ENCODE measurements at regions not wholly inside any gene's neighbourhood (a gene's known extent, or its start where the extent isn't known, plus 50 kb on each side); places are given as distances from the start of the nearest gene placed in this dataset.

DNA sequence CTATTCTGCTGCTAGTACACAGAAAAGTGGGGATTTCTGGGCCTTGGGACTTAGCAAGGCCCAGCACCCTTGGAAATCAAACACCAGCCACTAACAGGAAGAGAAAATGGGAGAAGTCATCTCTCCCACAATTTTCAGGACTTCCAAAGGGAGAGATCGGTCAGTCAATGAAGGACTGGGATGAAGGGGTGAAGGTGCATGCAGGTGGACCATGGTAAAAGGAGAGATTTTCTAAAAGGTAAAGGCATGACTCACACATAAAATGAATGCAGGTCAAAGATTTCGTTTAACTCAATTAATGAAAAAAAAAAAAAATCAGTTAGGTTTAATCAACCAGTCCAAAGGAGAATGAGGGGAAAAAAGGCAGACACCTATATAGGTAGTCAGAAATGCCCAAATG is 176.4 kb upstream of the PROK2 start:
- TF ChIP-seq, protein P1, sequence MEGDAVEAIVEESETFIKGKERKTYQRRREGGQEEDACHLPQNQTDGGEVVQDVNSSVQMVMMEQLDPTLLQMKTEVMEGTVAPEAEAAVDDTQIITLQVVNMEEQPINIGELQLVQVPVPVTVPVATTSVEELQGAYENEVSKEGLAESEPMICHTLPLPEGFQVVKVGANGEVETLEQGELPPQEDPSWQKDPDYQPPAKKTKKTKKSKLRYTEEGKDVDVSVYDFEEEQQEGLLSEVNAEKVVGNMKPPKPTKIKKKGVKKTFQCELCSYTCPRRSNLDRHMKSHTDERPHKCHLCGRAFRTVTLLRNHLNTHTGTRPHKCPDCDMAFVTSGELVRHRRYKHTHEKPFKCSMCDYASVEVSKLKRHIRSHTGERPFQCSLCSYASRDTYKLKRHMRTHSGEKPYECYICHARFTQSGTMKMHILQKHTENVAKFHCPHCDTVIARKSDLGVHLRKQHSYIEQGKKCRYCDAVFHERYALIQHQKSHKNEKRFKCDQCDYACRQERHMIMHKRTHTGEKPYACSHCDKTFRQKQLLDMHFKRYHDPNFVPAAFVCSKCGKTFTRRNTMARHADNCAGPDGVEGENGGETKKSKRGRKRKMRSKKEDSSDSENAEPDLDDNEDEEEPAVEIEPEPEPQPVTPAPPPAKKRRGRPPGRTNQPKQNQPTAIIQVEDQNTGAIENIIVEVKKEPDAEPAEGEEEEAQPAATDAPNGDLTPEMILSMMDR (IDR thresholded peaks at IDR 0.05), result no peak
- TF ChIP-seq POLR2A (IDR thresholded peaks at IDR 0.05) (no peak), EP300 (IDR thresholded peaks at IDR 0.05) (no peak), POLR2AphosphoS5 (IDR thresholded peaks at IDR 0.05) (no peak)

Data from gastroesophageal sphincter (tissue), 3 donors.